ENCODE measurements at regions not wholly inside any gene's neighbourhood (a gene's known extent, or its start where the extent isn't known, plus 50 kb on each side); places are given as distances from the start of the nearest gene placed in this dataset.
A peak's percentile ranks its signal among the peaks of the same experiment; 100 is the strongest.

GRCh38 chr5:57772512-57772911 is 289.9 kb upstream of the ACTBL2 start:
- Histone ChIP-seq H3K9me3 (ENCODE audit: control insufficient read depth in 5 of 5, low read length in 5 of 5) (no peaks in the 10 kb centered on the region), H3K36me3 (ENCODE audit: control insufficient read depth in 5 of 5, insufficient read depth in 5 of 5, low read length in 5 of 5) (no peaks in the 10 kb centered on the region), H3K27me3 (ENCODE audit: control insufficient read depth in 5 of 5, insufficient read depth in 4 of 5, low read length in 5 of 5) (no peaks in the 10 kb centered on the region), H3K27ac (ENCODE audit: low read depth, low read length) (no peak overlapping the region), H3K4me3 (ENCODE audit: low read depth in 1 of 5, low read length in 5 of 5) (no peak overlapping the region), H3K9ac (ENCODE audit: low read length in 5 of 5) (no peak overlapping the region), H3K4me1 (ENCODE audit: control insufficient read depth in 5 of 5, insufficient read depth in 5 of 5, low read length in 5 of 5) (peaks cover 0 to 13% (median 11%) of the 10 kb centered on the region in 5 donors)

GRCh38 chr5:57770039-57770438 is 287.4 kb upstream of the ACTBL2 start:
- Histone ChIP-seq H3K4me1 (ENCODE audit: control insufficient read depth in 5 of 5, insufficient read depth in 5 of 5, low read length in 5 of 5) (peaks cover 0 to 13% (median 11%) of the 10 kb centered on the region in 5 donors), H3K36me3 (ENCODE audit: control insufficient read depth in 5 of 5, insufficient read depth in 5 of 5, low read length in 5 of 5) (no peaks in the 10 kb centered on the region), H3K27ac (ENCODE audit: low read depth, low read length) (no peak overlapping the region), H3K9ac (ENCODE audit: low read length in 5 of 5) (no peak overlapping the region), H3K9me3 (ENCODE audit: control insufficient read depth in 5 of 5, low read length in 5 of 5) (no peaks in the 10 kb centered on the region), H3K27me3 (ENCODE audit: control insufficient read depth in 5 of 5, insufficient read depth in 4 of 5, low read length in 5 of 5) (no peaks in the 10 kb centered on the region), H3K4me3 (ENCODE audit: low read depth in 1 of 5, low read length in 5 of 5) (no peak overlapping the region)

GRCh38 chr5:57768745-57769144 is 286.1 kb upstream of the ACTBL2 start:
- no peaks in the 10 kb centered on the region for H3K9me3 ChIP-seq (ENCODE audit: control insufficient read depth in 5 of 5, low read length in 5 of 5)
- H3K4me3 ChIP-seq (ENCODE audit: low read depth in 1 of 5, low read length in 5 of 5): no peak overlapping the region
- H3K4me1 ChIP-seq (ENCODE audit: control insufficient read depth in 5 of 5, insufficient read depth in 5 of 5, low read length in 5 of 5): peaks cover 0 to 13% (median 11%) of the 10 kb centered on the region in 5 donors
- peak overlapping the region; percentile 45 for H3K27ac ChIP-seq (ENCODE audit: low read depth, low read length)
- H3K9ac ChIP-seq (ENCODE audit: low read length in 5 of 5): no peak overlapping the region
- H3K27me3 ChIP-seq (ENCODE audit: control insufficient read depth in 5 of 5, insufficient read depth in 4 of 5, low read length in 5 of 5): no peaks in the 10 kb centered on the region
- no peaks in the 10 kb centered on the region for H3K36me3 ChIP-seq (ENCODE audit: control insufficient read depth in 5 of 5, insufficient read depth in 5 of 5, low read length in 5 of 5)

DNA sequence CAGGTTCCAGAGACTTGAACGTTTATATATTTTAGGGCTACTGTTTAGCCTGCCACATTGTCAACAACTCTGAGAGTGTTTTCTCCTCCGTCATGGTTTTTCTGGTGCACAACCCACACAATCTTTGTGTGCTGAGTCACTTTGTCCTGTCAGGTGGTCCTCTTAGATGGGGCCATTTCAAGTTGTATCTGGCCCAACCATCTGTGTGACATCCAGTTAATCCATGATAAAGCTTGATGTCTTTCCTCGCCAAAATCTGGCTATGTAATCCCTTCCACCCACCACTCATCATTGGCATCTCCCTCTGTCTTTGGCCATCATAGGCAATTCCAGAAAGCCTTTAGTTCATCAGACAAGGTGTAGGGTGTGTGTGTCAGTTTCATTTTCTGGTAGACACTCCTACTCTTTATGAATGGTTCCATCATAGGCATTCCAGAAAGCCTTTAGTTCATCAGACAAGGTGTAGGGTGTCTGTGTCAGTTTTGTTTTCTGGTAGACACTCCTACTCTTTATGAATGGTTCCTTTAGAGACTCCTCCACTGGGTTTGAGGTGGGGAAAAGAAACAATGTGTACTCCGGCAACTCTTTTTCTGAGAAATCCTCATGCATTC is 282.0 kb upstream of the ACTBL2 start:
- H3K9ac ChIP-seq (ENCODE audit: low read length in 5 of 5): no peak overlapping the region
- no peaks in the 10 kb centered on the region for H3K36me3 ChIP-seq (ENCODE audit: control insufficient read depth in 5 of 5, insufficient read depth in 5 of 5, low read length in 5 of 5)
- peaks cover 0 to 13% (median 11%) of the 10 kb centered on the region in 5 donors for H3K4me1 ChIP-seq (ENCODE audit: control insufficient read depth in 5 of 5, insufficient read depth in 5 of 5, low read length in 5 of 5)
- no peak overlapping the region for H3K4me3 ChIP-seq (ENCODE audit: low read depth in 1 of 5, low read length in 5 of 5)
- H3K27ac ChIP-seq (ENCODE audit: low read depth, low read length): no peak overlapping the region
- H3K27me3 ChIP-seq (ENCODE audit: control insufficient read depth in 5 of 5, insufficient read depth in 4 of 5, low read length in 5 of 5): no peaks in the 10 kb centered on the region
- H3K9me3 ChIP-seq (ENCODE audit: control insufficient read depth in 5 of 5, low read length in 5 of 5): no peaks in the 10 kb centered on the region

GRCh38 chr5:57761513-57761912 is 278.9 kb upstream of the ACTBL2 start:
- Histone ChIP-seq H3K4me3 (ENCODE audit: low read depth in 1 of 5, low read length in 5 of 5) (no peak overlapping the region), H3K27me3 (ENCODE audit: control insufficient read depth in 5 of 5, insufficient read depth in 4 of 5, low read length in 5 of 5) (no peaks in the 10 kb centered on the region), H3K4me1 (ENCODE audit: control insufficient read depth in 5 of 5, insufficient read depth in 5 of 5, low read length in 5 of 5) (no peaks in the 10 kb centered on the region)

DNA sequence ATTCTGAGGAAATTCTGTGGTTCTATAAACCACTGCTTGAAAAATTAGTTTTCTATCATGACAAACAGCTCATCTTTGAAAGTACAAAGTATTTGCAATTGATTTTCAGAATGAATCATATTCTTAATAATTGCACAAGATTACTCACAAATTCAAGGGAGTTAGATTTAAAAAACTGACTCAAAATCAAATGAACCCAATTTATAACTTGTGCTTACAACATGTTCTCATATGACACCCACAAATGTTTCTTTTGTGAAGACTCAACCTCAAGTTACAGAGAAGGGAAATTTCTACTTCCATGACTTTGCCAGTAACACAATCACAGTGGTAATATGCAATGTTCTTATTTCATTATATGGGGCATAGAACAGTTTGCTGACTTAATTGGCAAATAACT is 272.0 kb upstream of the ACTBL2 start:
- Histone ChIP-seq H3K27ac (ENCODE audit: low read depth, low read length) (no peak overlapping the region), H3K4me1 (ENCODE audit: control insufficient read depth in 5 of 5, insufficient read depth in 5 of 5, low read length in 5 of 5) (peaks cover 0 to 5% (median 3%) of the 10 kb centered on the region in 5 donors), H3K9ac (ENCODE audit: low read length in 5 of 5) (no peak overlapping the region), H3K9me3 (ENCODE audit: control insufficient read depth in 5 of 5, low read length in 5 of 5) (no peaks in the 10 kb centered on the region), H3K27me3 (ENCODE audit: control insufficient read depth in 5 of 5, insufficient read depth in 4 of 5, low read length in 5 of 5) (no peaks in the 10 kb centered on the region), H3K36me3 (ENCODE audit: control insufficient read depth in 5 of 5, insufficient read depth in 5 of 5, low read length in 5 of 5) (no peaks in the 10 kb centered on the region), H3K4me3 (ENCODE audit: low read depth in 1 of 5, low read length in 5 of 5) (no peak overlapping the region)

More at GRCh38 chr5:57761513-57761912, 278.9 kb upstream of the ACTBL2 start:
- no peaks in the 10 kb centered on the region for H3K9me3 ChIP-seq (ENCODE audit: control insufficient read depth in 5 of 5, low read length in 5 of 5)
- no peak overlapping the region for H3K9ac ChIP-seq (ENCODE audit: low read length in 5 of 5)
- no peak overlapping the region for H3K27ac ChIP-seq (ENCODE audit: low read depth, low read length)
- H3K36me3 ChIP-seq (ENCODE audit: control insufficient read depth in 5 of 5, insufficient read depth in 5 of 5, low read length in 5 of 5): no peaks in the 10 kb centered on the region

DNA sequence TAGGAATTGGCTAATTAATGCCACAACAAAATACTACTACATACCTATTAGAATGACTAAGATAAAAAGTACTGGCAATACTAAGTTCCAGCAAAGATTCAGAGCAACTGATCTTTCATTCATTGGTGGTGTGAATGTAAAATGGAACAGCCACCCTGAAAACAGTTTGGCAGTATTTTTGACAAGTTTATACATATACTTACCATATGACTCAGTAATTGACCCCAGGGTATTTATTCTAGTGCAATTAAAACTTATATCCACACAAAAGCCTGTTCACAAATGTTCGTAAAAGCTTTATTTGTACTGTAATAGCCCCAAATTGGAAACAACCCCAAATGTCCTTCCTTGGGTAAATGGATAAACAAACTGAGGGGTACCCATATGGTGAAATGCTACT is 270.8 kb upstream of the ACTBL2 start:
- Histone ChIP-seq H3K27ac (ENCODE audit: low read depth, low read length) (no peak overlapping the region), H3K4me1 (ENCODE audit: control insufficient read depth in 5 of 5, insufficient read depth in 5 of 5, low read length in 5 of 5) (peaks cover 0 to 5% (median 3%) of the 10 kb centered on the region in 5 donors), H3K4me3 (ENCODE audit: low read depth in 1 of 5, low read length in 5 of 5) (no peak overlapping the region), H3K9ac (ENCODE audit: low read length in 5 of 5) (no peak overlapping the region), H3K9me3 (ENCODE audit: control insufficient read depth in 5 of 5, low read length in 5 of 5) (no peaks in the 10 kb centered on the region), H3K27me3 (ENCODE audit: control insufficient read depth in 5 of 5, insufficient read depth in 4 of 5, low read length in 5 of 5) (no peaks in the 10 kb centered on the region), H3K36me3 (ENCODE audit: control insufficient read depth in 5 of 5, insufficient read depth in 5 of 5, low read length in 5 of 5) (no peaks in the 10 kb centered on the region)

DNA sequence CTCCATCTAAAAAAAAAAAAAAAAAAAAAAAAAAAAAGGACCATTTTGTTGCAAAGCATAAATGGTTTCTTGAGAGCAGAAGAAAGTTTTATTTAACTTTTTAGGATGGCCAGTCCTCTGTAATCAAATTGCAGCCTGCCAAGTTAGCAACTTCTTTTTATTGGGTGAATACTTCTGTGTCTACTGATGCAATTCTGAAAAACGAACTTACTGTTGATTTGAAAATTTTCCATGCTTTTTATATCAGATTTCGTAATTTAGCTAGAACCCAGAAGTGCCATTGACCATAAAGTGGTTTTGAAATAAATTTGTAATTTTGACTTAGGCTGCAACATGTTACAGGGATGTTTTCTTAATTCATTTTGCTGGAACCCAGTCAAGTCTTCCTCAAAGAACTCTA is 269.1 kb upstream of the ACTBL2 start:
- no peak overlapping the region for H3K4me3 ChIP-seq (ENCODE audit: low read depth in 1 of 5, low read length in 5 of 5)
- H3K27me3 ChIP-seq (ENCODE audit: control insufficient read depth in 5 of 5, insufficient read depth in 4 of 5, low read length in 5 of 5): no peaks in the 10 kb centered on the region
- no peaks in the 10 kb centered on the region for H3K36me3 ChIP-seq (ENCODE audit: control insufficient read depth in 5 of 5, insufficient read depth in 5 of 5, low read length in 5 of 5)
- no peak overlapping the region for H3K9ac ChIP-seq (ENCODE audit: low read length in 5 of 5)
- H3K9me3 ChIP-seq (ENCODE audit: control insufficient read depth in 5 of 5, low read length in 5 of 5): no peaks in the 10 kb centered on the region
- no peak overlapping the region for H3K27ac ChIP-seq (ENCODE audit: low read depth, low read length)
- H3K4me1 ChIP-seq (ENCODE audit: control insufficient read depth in 5 of 5, insufficient read depth in 5 of 5, low read length in 5 of 5): peaks cover 0 to 5% (median 3%) of the 10 kb centered on the region in 5 donors

- Histone ChIP-seq H3K9ac (ENCODE audit: low read length in 5 of 5) (no peak overlapping the region), H3K27ac (ENCODE audit: low read depth, low read length) (no peak overlapping the region), H3K27me3 (ENCODE audit: control insufficient read depth in 5 of 5, insufficient read depth in 4 of 5, low read length in 5 of 5) (no peaks in the 10 kb centered on the region), H3K36me3 (ENCODE audit: control insufficient read depth in 5 of 5, insufficient read depth in 5 of 5, low read length in 5 of 5) (no peaks in the 10 kb centered on the region), H3K9me3 (ENCODE audit: control insufficient read depth in 5 of 5, low read length in 5 of 5) (no peaks in the 10 kb centered on the region), H3K4me3 (ENCODE audit: low read depth in 1 of 5, low read length in 5 of 5) (no peak overlapping the region), H3K4me1 (ENCODE audit: control insufficient read depth in 5 of 5, insufficient read depth in 5 of 5, low read length in 5 of 5) (peaks cover 0 to 5% (median 3%) of the 10 kb centered on the region in 5 donors)
Observed at GRCh38 chr5:57750891-57751290, 268.3 kb upstream of the ACTBL2 start.

DNA sequence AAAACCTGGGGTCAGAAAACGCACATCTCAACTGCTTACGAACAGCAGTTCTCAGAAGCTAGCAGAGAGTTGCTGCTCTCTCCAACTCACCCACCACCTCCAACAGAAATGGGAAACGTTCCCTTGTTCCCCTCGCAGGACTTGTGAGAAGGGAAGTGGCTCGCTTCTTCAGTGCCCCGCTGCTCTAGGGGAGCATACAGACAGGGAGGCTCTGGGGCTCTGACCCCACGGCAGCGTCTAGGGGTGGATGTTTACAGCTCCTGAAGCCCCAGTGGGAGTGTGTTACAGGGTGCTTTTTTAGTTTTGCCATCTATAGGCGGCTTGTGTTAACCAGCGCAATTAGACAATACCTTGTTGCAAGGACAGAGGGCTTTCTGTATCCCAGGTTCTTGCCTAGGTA is 267.7 kb upstream of the ACTBL2 start:
- Histone ChIP-seq H3K4me1 (ENCODE audit: control insufficient read depth in 5 of 5, insufficient read depth in 5 of 5, low read length in 5 of 5) (peaks cover 0 to 5% (median 3%) of the 10 kb centered on the region in 5 donors), H3K9ac (ENCODE audit: low read length in 5 of 5) (no peak overlapping the region), H3K36me3 (ENCODE audit: control insufficient read depth in 5 of 5, insufficient read depth in 5 of 5, low read length in 5 of 5) (no peaks in the 10 kb centered on the region), H3K27ac (ENCODE audit: low read depth, low read length) (no peak overlapping the region), H3K9me3 (ENCODE audit: control insufficient read depth in 5 of 5, low read length in 5 of 5) (no peaks in the 10 kb centered on the region), H3K27me3 (ENCODE audit: control insufficient read depth in 5 of 5, insufficient read depth in 4 of 5, low read length in 5 of 5) (no peaks in the 10 kb centered on the region), H3K4me3 (ENCODE audit: low read depth in 1 of 5, low read length in 5 of 5) (no peak overlapping the region)
